ENCODE measurements at regions not wholly inside any gene's neighbourhood (a gene's known extent, or its start where the extent isn't known, plus 50 kb on each side); places are given as distances from the start of the nearest gene placed in this dataset.

DNA sequence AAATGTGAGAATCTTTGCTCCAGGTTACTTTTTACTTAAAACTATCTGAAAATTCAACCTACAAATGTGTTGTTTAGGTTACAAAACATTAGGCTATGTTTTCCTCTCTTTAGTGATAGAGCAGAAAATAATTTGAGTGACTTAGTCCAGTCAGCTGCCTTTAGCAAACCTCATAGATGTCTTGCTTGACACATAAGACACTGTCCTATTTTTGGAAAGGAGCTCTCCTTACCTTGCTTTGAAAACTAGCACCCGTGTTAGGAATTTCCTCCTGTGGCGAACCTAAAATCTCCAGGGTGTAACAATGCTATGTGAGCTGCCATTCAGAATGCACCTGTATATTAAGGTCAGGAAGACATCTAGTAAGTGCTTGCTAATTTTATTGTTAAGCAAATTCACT is 221.2 kb upstream of the CD180 start:
- TF ChIP-seq EP300 (IDR thresholded peaks at IDR 0.05) (no peak), CTCF (IDR thresholded peaks at IDR 0.05) (no peak), POLR2A (IDR thresholded peaks at IDR 0.05) (no peak)
